ENCODE measurements at regions not wholly inside any gene's neighbourhood (a gene's known extent, or its start where the extent isn't known, plus 50 kb on each side); places are given as distances from the start of the nearest gene placed in this dataset.

DNA sequence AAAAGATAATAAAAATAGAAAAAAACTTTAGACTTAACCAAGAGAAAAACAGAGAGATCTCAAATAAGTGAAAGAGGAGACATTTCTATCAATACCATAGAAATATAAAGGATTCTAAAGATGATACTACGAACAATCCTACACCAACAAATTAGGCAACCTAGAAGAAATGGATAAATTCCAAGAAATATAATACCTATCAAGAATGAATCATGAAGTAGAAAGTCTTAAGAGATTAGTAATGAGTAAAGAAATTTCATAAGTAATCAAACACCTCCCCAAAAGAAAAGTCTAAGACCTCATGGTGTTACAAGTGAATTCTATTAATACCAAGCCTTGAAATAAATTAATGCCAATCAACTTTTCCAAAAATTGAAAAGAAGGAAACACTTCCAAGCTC lies 1584.5 kb upstream of the MIR17HG start:
- TF ChIP-seq, protein P1, sequence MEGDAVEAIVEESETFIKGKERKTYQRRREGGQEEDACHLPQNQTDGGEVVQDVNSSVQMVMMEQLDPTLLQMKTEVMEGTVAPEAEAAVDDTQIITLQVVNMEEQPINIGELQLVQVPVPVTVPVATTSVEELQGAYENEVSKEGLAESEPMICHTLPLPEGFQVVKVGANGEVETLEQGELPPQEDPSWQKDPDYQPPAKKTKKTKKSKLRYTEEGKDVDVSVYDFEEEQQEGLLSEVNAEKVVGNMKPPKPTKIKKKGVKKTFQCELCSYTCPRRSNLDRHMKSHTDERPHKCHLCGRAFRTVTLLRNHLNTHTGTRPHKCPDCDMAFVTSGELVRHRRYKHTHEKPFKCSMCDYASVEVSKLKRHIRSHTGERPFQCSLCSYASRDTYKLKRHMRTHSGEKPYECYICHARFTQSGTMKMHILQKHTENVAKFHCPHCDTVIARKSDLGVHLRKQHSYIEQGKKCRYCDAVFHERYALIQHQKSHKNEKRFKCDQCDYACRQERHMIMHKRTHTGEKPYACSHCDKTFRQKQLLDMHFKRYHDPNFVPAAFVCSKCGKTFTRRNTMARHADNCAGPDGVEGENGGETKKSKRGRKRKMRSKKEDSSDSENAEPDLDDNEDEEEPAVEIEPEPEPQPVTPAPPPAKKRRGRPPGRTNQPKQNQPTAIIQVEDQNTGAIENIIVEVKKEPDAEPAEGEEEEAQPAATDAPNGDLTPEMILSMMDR (IDR thresholded peaks at IDR 0.05; ENCODE audit: low read depth, low read length, poor library complexity, severe bottlenecking) = no peak
- no peak for TF ChIP-seq EZH2phosphoT487 (IDR thresholded peaks at IDR 0.05; ENCODE audit: borderline replicate concordance, low read length)
- no peaks in the 10 kb centered on the region for H3K36me3 ChIP-seq (ENCODE audit: control insufficient read depth, low read length)
- no peak overlapping the region for H3K4me3 ChIP-seq (ENCODE audit: low read length)
- no peaks in the 10 kb centered on the region for H4K20me1 ChIP-seq (ENCODE audit: control insufficient read depth, insufficient read depth, low read depth, low read length)
- H3K4me2 ChIP-seq (ENCODE audit: low read length) = no peak overlapping the region
- H3K27me3 ChIP-seq (ENCODE audit: control insufficient read depth, low read length) = no peaks in the 10 kb centered on the region
- no peaks in the 10 kb centered on the region for H3K79me2 ChIP-seq (ENCODE audit: control insufficient read depth, low read length)
- no peaks in the 10 kb centered on the region for H3K4me1 ChIP-seq (ENCODE audit: control insufficient read depth, low read length)
- no peak overlapping the region for H3K27ac ChIP-seq (ENCODE audit: low read depth, low read length)
- H3K9me2 ChIP-seq (replicated peaks; ENCODE audit: control insufficient read depth, low read length) = no peaks in the 10 kb centered on the region
- no peaks in the 10 kb centered on the region for H3F3A ChIP-seq (ENCODE audit: control insufficient read depth, insufficient read depth)
- no peaks in the 10 kb centered on the region for H3K9me3 ChIP-seq (ENCODE audit: control insufficient read depth, insufficient read depth, low read length)

DNA sequence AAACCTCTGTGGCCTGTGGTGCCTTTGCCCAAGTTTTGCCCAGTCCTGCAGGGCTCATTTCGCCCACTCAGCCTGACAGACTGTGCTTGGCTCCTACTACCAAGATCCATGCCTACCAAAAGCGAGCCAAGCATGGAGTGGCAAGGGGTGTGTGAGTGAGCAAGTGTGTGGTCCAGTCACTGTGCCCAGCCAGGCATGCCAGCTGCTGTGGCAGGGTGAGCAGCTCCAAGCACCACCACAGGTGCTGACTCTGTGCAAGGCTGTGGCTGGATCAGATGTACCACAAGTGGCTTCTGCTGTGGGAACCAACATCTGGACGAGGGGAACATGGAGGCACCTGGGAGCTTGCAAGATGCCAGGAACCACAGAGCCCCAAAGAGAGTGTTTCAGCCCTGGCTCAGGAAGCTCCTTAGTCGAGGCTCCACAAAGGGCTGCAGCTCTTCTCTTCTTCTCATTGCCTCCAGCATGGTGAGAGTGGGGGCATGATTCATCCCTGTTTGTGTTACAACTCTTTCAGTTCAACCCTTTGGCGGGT lies 1564.2 kb upstream of the MIR17HG start:
- H3K79me2 ChIP-seq (ENCODE audit: control insufficient read depth, low read length) = no peaks in the 10 kb centered on the region
- no peak overlapping the region for H3K27ac ChIP-seq (ENCODE audit: low read depth, low read length)
- H3K4me3 ChIP-seq (ENCODE audit: low read length) = no peak overlapping the region
- H3K27me3 ChIP-seq (ENCODE audit: control insufficient read depth, low read length) = no peaks in the 10 kb centered on the region
- no peaks in the 10 kb centered on the region for H3F3A ChIP-seq (ENCODE audit: control insufficient read depth, insufficient read depth)
- no peaks in the 10 kb centered on the region; the same call in 1 of the 2 replicates for H3K9me3 ChIP-seq (ENCODE audit: control insufficient read depth, insufficient read depth, low read length)
- no peak overlapping the region for H3K4me2 ChIP-seq (ENCODE audit: low read length)
- H3K9me2 ChIP-seq (replicated peaks; ENCODE audit: control insufficient read depth, low read length) = no peaks in the 10 kb centered on the region
- no peaks in the 10 kb centered on the region for H3K4me1 ChIP-seq (ENCODE audit: control insufficient read depth, low read length)
- H4K20me1 ChIP-seq (ENCODE audit: control insufficient read depth, insufficient read depth, low read depth, low read length) = no peaks in the 10 kb centered on the region
- TF ChIP-seq, protein P1 (IDR thresholded peaks at IDR 0.05; ENCODE audit: low read depth, low read length, poor library complexity, severe bottlenecking) = no peak
- no peak for TF ChIP-seq EZH2phosphoT487 (IDR thresholded peaks at IDR 0.05; ENCODE audit: borderline replicate concordance, low read length)
- H3K36me3 ChIP-seq (ENCODE audit: control insufficient read depth, low read length) = no peaks in the 10 kb centered on the region

DNA sequence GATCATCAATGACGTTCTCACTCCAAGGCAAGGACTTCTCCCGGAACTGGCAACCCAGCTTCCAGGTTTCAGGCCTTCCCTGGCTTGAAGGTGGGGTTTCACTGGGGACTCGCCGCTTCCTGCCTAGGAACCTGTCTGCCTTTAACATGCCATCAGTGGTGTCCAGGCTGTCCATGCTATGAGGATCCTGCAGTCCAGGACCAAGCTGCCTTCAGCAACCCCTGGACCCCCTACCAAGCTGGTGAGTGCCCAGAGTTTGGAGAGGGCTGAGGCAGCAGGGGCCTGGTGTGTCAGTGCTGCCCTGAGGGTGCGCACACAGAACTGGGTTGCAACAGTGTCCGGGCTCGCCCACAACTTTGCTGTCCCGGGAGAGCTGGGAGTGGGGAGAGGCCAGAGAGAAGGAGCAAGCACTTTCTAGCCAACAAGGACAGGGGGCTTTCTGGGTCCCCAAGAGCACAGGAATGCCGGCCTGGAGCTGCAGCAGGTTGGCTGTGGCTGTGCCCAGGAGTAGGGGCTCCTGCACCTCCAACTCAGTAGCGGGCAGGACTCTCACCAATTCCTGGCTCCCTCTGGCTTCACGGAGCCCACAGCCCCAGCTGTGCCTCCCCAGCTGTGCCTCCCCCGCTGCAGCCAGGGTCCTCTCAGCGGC lies 1563.2 kb upstream of the MIR17HG start:
- Histone ChIP-seq H3K9me2 (replicated peaks; ENCODE audit: control insufficient read depth, low read length) (no peaks in the 10 kb centered on the region), H3K27me3 (ENCODE audit: control insufficient read depth, low read length) (no peaks in the 10 kb centered on the region), H3F3A (ENCODE audit: control insufficient read depth, insufficient read depth) (no peaks in the 10 kb centered on the region), H4K20me1 (ENCODE audit: control insufficient read depth, insufficient read depth, low read depth, low read length) (no peaks in the 10 kb centered on the region), H3K4me2 (ENCODE audit: low read length) (no peak overlapping the region), H3K4me1 (ENCODE audit: control insufficient read depth, low read length) (no peaks in the 10 kb centered on the region), H3K4me3 (ENCODE audit: low read length) (no peak overlapping the region), H3K79me2 (ENCODE audit: control insufficient read depth, low read length) (no peaks in the 10 kb centered on the region), H3K9me3 (ENCODE audit: control insufficient read depth, insufficient read depth, low read length) (no peaks in the 10 kb centered on the region; the same call in 1 of the 2 replicates), H3K27ac (ENCODE audit: low read depth, low read length) (no peak overlapping the region), H3K36me3 (ENCODE audit: control insufficient read depth, low read length) (no peaks in the 10 kb centered on the region)
- no peak for TF ChIP-seq EZH2phosphoT487 (IDR thresholded peaks at IDR 0.05; ENCODE audit: borderline replicate concordance, low read length)
- TF ChIP-seq, protein P1 (IDR thresholded peaks at IDR 0.05; ENCODE audit: low read depth, low read length, poor library complexity, severe bottlenecking) = no peak
